ENCODE measurements at regions not wholly inside any gene's neighbourhood (a gene's known extent, or its start where the extent isn't known, plus 50 kb on each side); places are given as distances from the start of the nearest gene placed in this dataset.

DNA sequence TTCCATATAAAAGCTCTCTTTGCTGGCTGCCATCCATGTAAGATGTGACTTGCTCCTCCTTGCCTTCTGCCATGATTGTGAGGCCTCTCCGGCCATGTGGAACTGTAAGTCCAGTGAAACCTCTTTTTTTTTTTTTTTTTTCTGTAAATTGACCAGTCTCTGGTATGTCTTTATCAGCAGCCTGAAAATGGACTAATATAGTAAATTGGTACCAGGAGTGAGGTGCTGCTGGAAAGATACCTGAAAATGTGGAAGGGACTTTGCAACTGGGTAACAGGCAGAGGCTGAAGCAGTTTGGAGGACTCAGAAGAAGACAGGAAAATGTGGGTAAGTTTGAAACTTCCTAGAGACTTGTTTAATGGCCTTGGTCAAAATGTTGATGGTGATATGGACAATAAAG, 124.3 kb upstream of the AADAT start:
- no peaks in the 10 kb centered on the region for H3K27me3 ChIP-seq (ENCODE audit: insufficient read depth, low read length)
- no TSS peak for BruUV-seq (replicated peaks)
- CTCF ChIA-PET = no interaction called here
- H2AFZ ChIP-seq (ENCODE audit: low read depth, low read length, poor library complexity, severe bottlenecking) = no peak overlapping the region
- DNase-seq (ENCODE audit: low read depth, low spot score) (no peak), ATAC-seq (no peak)
- no peaks in the 10 kb centered on the region for H3K9me3 ChIP-seq (ENCODE audit: control insufficient read depth in 1 of 2, insufficient read depth in 1 of 2, low read depth in 1 of 2, low read length in 2 of 2)
- H4K20me1 ChIP-seq (ENCODE audit: insufficient read depth) = no peaks in the 10 kb centered on the region
- no peak overlapping the region for H3K4me2 ChIP-seq (ENCODE audit: low read length)
- H3K27ac ChIP-seq (ENCODE audit: low read depth, low read length) = no peak overlapping the region
- intact Hi-C loops (cut with micrococcal nuclease) = no loop called here
- RAD21 ChIA-PET (ENCODE audit: low non-redundant PET in 1 of 2, low total read pairs in 2 of 2, uncharacterized antibody in 2 of 2, unreplicated experiment in 2 of 2) = no interaction called here
- H3K4me3 ChIP-seq (replicated peaks in 1 of 2; ENCODE audit: low read depth in 1 of 2, low read length in 2 of 2) = no peak overlapping the region
- H3K9me2 ChIP-seq (ENCODE audit: insufficient read depth) = no peaks in the 10 kb centered on the region
- POLR2A ChIA-PET = no interaction called here
- H3K4me1 ChIP-seq (ENCODE audit: control insufficient read depth in 1 of 2, insufficient read depth in 2 of 2, low read length in 2 of 2) = no peaks in the 10 kb centered on the region
- H3K36me3 ChIP-seq (ENCODE audit: control insufficient read depth in 1 of 2, insufficient read depth in 2 of 2, low read length in 2 of 2) = no peaks in the 10 kb centered on the region
- H3K9ac ChIP-seq (ENCODE audit: low read length) = no peak overlapping the region
- TF ChIP-seq SP1 (IDR thresholded peaks at IDR 0.05; ENCODE audit: low read depth) = no peak
- no peak for TF ChIP-seq RAD21 (IDR thresholded peaks at IDR 0.05; ENCODE audit: low read depth)
- no peak for TF ChIP-seq SRF (IDR thresholded peaks at IDR 0.05; ENCODE audit: low read depth)
- TF ChIP-seq, protein P1, sequence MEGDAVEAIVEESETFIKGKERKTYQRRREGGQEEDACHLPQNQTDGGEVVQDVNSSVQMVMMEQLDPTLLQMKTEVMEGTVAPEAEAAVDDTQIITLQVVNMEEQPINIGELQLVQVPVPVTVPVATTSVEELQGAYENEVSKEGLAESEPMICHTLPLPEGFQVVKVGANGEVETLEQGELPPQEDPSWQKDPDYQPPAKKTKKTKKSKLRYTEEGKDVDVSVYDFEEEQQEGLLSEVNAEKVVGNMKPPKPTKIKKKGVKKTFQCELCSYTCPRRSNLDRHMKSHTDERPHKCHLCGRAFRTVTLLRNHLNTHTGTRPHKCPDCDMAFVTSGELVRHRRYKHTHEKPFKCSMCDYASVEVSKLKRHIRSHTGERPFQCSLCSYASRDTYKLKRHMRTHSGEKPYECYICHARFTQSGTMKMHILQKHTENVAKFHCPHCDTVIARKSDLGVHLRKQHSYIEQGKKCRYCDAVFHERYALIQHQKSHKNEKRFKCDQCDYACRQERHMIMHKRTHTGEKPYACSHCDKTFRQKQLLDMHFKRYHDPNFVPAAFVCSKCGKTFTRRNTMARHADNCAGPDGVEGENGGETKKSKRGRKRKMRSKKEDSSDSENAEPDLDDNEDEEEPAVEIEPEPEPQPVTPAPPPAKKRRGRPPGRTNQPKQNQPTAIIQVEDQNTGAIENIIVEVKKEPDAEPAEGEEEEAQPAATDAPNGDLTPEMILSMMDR (IDR thresholded peaks at IDR 0.05 in 2 of 3, conservative IDR thresholded peaks at IDR 0.05 in 1 of 3; ENCODE audit: borderline replicate concordance in 1 of 3, insufficient read depth in 1 of 3, low read depth in 2 of 3, low read length in 2 of 3) = no peak
- TF ChIP-seq, protein P2, sequence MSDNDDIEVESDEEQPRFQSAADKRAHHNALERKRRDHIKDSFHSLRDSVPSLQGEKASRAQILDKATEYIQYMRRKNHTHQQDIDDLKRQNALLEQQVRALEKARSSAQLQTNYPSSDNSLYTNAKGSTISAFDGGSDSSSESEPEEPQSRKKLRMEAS (IDR thresholded peaks at IDR 0.05) = no peak
- TF ChIP-seq CBX3 (IDR thresholded peaks at IDR 0.05; ENCODE audit: low read depth) = no peak
- TF ChIP-seq, protein P3, sequence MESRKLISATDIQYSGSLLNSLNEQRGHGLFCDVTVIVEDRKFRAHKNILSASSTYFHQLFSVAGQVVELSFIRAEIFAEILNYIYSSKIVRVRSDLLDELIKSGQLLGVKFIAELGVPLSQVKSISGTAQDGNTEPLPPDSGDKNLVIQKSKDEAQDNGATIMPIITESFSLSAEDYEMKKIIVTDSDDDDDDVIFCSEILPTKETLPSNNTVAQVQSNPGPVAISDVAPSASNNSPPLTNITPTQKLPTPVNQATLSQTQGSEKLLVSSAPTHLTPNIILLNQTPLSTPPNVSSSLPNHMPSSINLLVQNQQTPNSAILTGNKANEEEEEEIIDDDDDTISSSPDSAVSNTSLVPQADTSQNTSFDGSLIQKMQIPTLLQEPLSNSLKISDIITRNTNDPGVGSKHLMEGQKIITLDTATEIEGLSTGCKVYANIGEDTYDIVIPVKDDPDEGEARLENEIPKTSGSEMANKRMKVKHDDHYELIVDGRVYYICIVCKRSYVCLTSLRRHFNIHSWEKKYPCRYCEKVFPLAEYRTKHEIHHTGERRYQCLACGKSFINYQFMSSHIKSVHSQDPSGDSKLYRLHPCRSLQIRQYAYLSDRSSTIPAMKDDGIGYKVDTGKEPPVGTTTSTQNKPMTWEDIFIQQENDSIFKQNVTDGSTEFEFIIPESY (IDR thresholded peaks at IDR 0.05; ENCODE audit: extremely low read depth, insufficient replicate concordance, low read length) = no peak
- TF ChIP-seq ZFX (IDR thresholded peaks at IDR 0.05) = no peak
- no peak for TF ChIP-seq ZNF274 (IDR thresholded peaks at IDR 0.05; ENCODE audit: low read depth, low read length)
- TF ChIP-seq, protein P4, sequence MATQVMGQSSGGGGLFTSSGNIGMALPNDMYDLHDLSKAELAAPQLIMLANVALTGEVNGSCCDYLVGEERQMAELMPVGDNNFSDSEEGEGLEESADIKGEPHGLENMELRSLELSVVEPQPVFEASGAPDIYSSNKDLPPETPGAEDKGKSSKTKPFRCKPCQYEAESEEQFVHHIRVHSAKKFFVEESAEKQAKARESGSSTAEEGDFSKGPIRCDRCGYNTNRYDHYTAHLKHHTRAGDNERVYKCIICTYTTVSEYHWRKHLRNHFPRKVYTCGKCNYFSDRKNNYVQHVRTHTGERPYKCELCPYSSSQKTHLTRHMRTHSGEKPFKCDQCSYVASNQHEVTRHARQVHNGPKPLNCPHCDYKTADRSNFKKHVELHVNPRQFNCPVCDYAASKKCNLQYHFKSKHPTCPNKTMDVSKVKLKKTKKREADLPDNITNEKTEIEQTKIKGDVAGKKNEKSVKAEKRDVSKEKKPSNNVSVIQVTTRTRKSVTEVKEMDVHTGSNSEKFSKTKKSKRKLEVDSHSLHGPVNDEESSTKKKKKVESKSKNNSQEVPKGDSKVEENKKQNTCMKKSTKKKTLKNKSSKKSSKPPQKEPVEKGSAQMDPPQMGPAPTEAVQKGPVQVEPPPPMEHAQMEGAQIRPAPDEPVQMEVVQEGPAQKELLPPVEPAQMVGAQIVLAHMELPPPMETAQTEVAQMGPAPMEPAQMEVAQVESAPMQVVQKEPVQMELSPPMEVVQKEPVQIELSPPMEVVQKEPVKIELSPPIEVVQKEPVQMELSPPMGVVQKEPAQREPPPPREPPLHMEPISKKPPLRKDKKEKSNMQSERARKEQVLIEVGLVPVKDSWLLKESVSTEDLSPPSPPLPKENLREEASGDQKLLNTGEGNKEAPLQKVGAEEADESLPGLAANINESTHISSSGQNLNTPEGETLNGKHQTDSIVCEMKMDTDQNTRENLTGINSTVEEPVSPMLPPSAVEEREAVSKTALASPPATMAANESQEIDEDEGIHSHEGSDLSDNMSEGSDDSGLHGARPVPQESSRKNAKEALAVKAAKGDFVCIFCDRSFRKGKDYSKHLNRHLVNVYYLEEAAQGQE (IDR thresholded peaks at IDR 0.05; ENCODE audit: low read depth) = no peak
- no peak for TF ChIP-seq EGR1 (IDR thresholded peaks at IDR 0.05; ENCODE audit: low read depth)
- no peak for TF ChIP-seq EZH2phosphoT487 (IDR thresholded peaks at IDR 0.05; ENCODE audit: borderline replicate concordance)
- no peak for TF ChIP-seq POLR2AphosphoS5 (IDR thresholded peaks at IDR 0.05; ENCODE audit: low read depth, low read length)
- no peak for TF ChIP-seq POLR2A (IDR thresholded peaks at IDR 0.05; ENCODE audit: borderline replicate concordance, extremely low read depth, insufficient read depth, insufficient read length)
- TF ChIP-seq EZH2 (IDR thresholded peaks at IDR 0.05) = no peak
- H3K79me2 ChIP-seq (ENCODE audit: insufficient read depth, low read length) = no peaks in the 10 kb centered on the region
